ENCODE measurements at regions not wholly inside any gene's neighbourhood (a gene's known extent, or its start where the extent isn't known, plus 50 kb on each side); places are given as distances from the start of the nearest gene placed in this dataset.

- Histone ChIP-seq H3K9me3 (no peaks in the 10 kb centered on the region), H3K4me1 (peaks cover 14% of the 10 kb centered on the region; the same call in 2 of the 3 replicates), H3K27ac (peak overlapping the region; percentile 56 to 72; a peak in 5 of 6 replicates), H3K4me2 (peak overlapping the region; percentile 67), H3K4me3 (no peak overlapping the region)
- no peak for ATAC-seq
- WGBS (ENCODE audit: missing lambda C conversion rate): 47% methylated on average over 2 of the region's 2 CpGs
- DNase-seq (ENCODE audit: low read depth in 1 of 2, low spot score in 1 of 2): peak in 1 of 2 experiments; percentile 5
- no peak for FAIRE-seq
- ChIA-PET POLR2A (no interaction called here), CTCF (no interaction called here)
- TF ChIP-seq RARB (CRISPR knock-in tag; IDR thresholded peaks at IDR 0.05): no peak
- TF ChIP-seq ELK1 (IDR thresholded peaks at IDR 0.05; ENCODE audit: low read depth, low read length): no peak
- no peak for TF ChIP-seq USF2 (IDR thresholded peaks at IDR 0.05)
- TF ChIP-seq HMGXB4 (CRISPR knock-in tag; IDR thresholded peaks at IDR 0.05; ENCODE audit: borderline replicate concordance): no peak
- TF ChIP-seq CEBPB (IDR thresholded peaks at IDR 0.05): no peak
- TF ChIP-seq JUN (IDR thresholded peaks at IDR 0.05): no peak
- no peak for TF ChIP-seq CHD2 (IDR thresholded peaks at IDR 0.05; ENCODE audit: low read length, partially characterized antibody)
- no peak for TF ChIP-seq NPAS2 (CRISPR knock-in tag; IDR thresholded peaks at IDR 0.05; ENCODE audit: borderline replicate concordance)
- TF ChIP-seq CHD4 (IDR thresholded peaks at IDR 0.05; ENCODE audit: borderline replicate concordance): no peak
Measured at GRCh38 chr4:136741468-136741867, 790.8 kb downstream of the PCDH18 start.

GRCh38 chr4:136740326-136740725, 792.0 kb downstream of the PCDH18 start:
- Histone ChIP-seq H3K4me3 (no peak overlapping the region), H3K27ac (no peak overlapping the region), H3K4me1 (peaks cover 14% of the 10 kb centered on the region; the same call in 2 of the 3 replicates), H3K9me3 (no peaks in the 10 kb centered on the region), H3K4me2 (no peak overlapping the region)
- ATAC-seq (no peak), DNase-seq (ENCODE audit: low read depth in 1 of 2, low spot score in 1 of 2) (no peak), FAIRE-seq (no peak)
- WGBS (ENCODE audit: missing lambda C conversion rate): 68% methylated on average over 4 of the region's 4 CpGs
- TF ChIP-seq RAD21 (conservative IDR thresholded peaks at IDR 0.05 in 1 of 2, IDR thresholded peaks at IDR 0.05 in 1 of 2) (no peak), TP53 (CRISPR knock-in tag; IDR thresholded peaks at IDR 0.05) (no peak), EP300 (IDR thresholded peaks at IDR 0.05) (no peak), ELK1 (IDR thresholded peaks at IDR 0.05; ENCODE audit: low read depth, low read length) (no peak), CBX2 (IDR thresholded peaks at IDR 0.05; ENCODE audit: borderline replicate concordance, low read depth) (no peak), JUN (IDR thresholded peaks at IDR 0.05) (no peak), KDM1A (IDR thresholded peaks at IDR 0.05; ENCODE audit: low read depth) (no peak), EHMT2 (IDR thresholded peaks at IDR 0.05; ENCODE audit: low read depth) (no peak), E2F6 (IDR thresholded peaks at IDR 0.05; ENCODE audit: borderline replicate concordance, low read depth) (no peak), MYC (IDR thresholded peaks at IDR 0.05; ENCODE audit: borderline replicate concordance, low read length) (no peak), RARB (CRISPR knock-in tag; IDR thresholded peaks at IDR 0.05) (no peak), TFCP2L1 (CRISPR knock-in tag; IDR thresholded peaks at IDR 0.05) (no peak), ZC3H11A (IDR thresholded peaks at IDR 0.05) (no peak)
- ChIA-PET CTCF (interaction anchor here (0.7 kb wide), 1 partner anchor 20 kb away, joined by 3 read pairs; no protein-coding TSS in a partner anchor), POLR2A (no interaction called here)

Measured in A549 (cell line).